GM06990 (cell line): ENCODE measurements at regions not wholly inside any gene's neighbourhood (a gene's known extent, or its start where the extent isn't known, plus 50 kb on each side); places are given as distances from the start of the nearest gene placed in this dataset.

Experiments used
- DNase-seq: peaks from one replicate; pipeline ENCODE4 v3.0.0-alpha.2; 2011; ENCODE audit not compliant: insufficient read length; ENCODE audit errors: extremely low read depth
- H3K27me3 ChIP-seq: replicated peaks from 2 replicates; pipeline ENCODE4 v1.6.0; 2011; ENCODE audit warnings: low read length; ENCODE audit not compliant: control insufficient read depth, insufficient read depth
- H3K36me3 ChIP-seq: 2 replicates; pipeline ENCODE4 v1.5.1; 2011; ENCODE audit warnings: low read length; ENCODE audit not compliant: control insufficient read depth, insufficient read depth
- H3K4me3 ChIP-seq: replicated peaks from 2 replicates; pipeline ENCODE4 v1.5.1; 2011; ENCODE audit warnings: low read depth, mild to moderate bottlenecking, control low read depth, low read length
- CTCF ChIP-seq: IDR thresholded peaks from 2 replicates; pipeline ENCODE4 v1.5.1; 2011; ENCODE audit warnings: low read length, control low read depth, mild to moderate bottlenecking, inconsistent platforms; ENCODE audit not compliant: insufficient read depth, poor library complexity, severe bottlenecking

- no peak for TF ChIP-seq CTCF
- no peak for DNase-seq
These were observed 543.2 kb upstream of the CXADR start for GRCh38 chr21:16969636-16970035.

GRCh38 chr21:16974060-16974459, 538.8 kb upstream of the CXADR start:
- no peak for DNase-seq
- Histone ChIP-seq H3K27me3 (no peaks in the 10 kb centered on the region), H3K4me3 (no peak overlapping the region), H3K36me3 (no peaks in the 10 kb centered on the region)
- TF ChIP-seq CTCF = no peak

More at GRCh38 chr21:16969636-16970035, 543.2 kb upstream of the CXADR start:
- Histone ChIP-seq H3K27me3 (no peaks in the 10 kb centered on the region), H3K36me3 (no peaks in the 10 kb centered on the region), H3K4me3 (no peak overlapping the region)

GRCh38 chr21:16976193-16976592, 536.6 kb upstream of the CXADR start:
- Histone ChIP-seq H3K27me3 (no peaks in the 10 kb centered on the region), H3K36me3 (no peaks in the 10 kb centered on the region), H3K4me3 (no peak overlapping the region)
- no peak for DNase-seq
- no peak for TF ChIP-seq CTCF

GRCh38 chr21:16978309-16978895, 534.4 kb upstream of the CXADR start:
- DNase-seq = no peak
- Histone ChIP-seq H3K27me3 (no peaks in the 10 kb centered on the region), H3K36me3 (no peaks in the 10 kb centered on the region), H3K4me3 (no peak overlapping the region)
- no peak for TF ChIP-seq CTCF

GRCh38 chr21:16979574-16979973, 533.3 kb upstream of the CXADR start:
- TF ChIP-seq CTCF = no peak
- H3K4me3 ChIP-seq = no peak overlapping the region
- no peaks in the 10 kb centered on the region for H3K27me3 ChIP-seq
- no peaks in the 10 kb centered on the region for H3K36me3 ChIP-seq
- DNase-seq = no peak

- no peaks in the 10 kb centered on the region for H3K27me3 ChIP-seq
- no peak for TF ChIP-seq CTCF
- H3K4me3 ChIP-seq = no peak overlapping the region
- no peaks in the 10 kb centered on the region for H3K36me3 ChIP-seq
- DNase-seq = no peak
These were observed 529.4 kb upstream of the CXADR start for GRCh38 chr21:16983420-16983819.
